ENCODE measurements at regions not wholly inside any gene's neighbourhood (a gene's known extent, or its start where the extent isn't known, plus 50 kb on each side); places are given as distances from the start of the nearest gene placed in this dataset.

DNA sequence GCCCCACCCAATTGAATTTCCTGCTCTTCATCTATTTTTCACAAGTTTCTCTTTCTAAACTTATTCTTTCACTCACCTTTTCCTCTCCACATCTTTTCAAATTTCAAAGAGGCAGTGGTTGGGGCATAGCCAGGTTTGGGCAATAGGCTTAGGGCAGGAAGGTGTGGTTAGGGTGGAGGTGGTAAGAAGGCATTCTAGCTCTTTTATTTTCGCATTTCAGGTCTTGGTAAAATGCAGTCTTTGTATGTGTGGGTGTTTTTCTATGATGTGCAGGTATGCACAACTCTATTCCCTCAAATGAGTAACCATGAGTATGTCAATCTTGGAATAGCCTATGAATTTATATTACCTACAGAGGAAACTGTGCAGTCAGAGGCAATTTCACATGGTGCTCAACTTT is 129.8 kb upstream of the IFNE start:
- no peaks in the 10 kb centered on the region for H3K9me3 ChIP-seq (ENCODE audit: severe bottlenecking)
- peaks cover 46% of the 10 kb centered on the region for H3K4me1 ChIP-seq (ENCODE audit: insufficient read depth, poor library complexity, severe bottlenecking)
- no peak overlapping the region for H3K4me3 ChIP-seq (ENCODE audit: severe bottlenecking)
- TF ChIP-seq, protein P1, sequence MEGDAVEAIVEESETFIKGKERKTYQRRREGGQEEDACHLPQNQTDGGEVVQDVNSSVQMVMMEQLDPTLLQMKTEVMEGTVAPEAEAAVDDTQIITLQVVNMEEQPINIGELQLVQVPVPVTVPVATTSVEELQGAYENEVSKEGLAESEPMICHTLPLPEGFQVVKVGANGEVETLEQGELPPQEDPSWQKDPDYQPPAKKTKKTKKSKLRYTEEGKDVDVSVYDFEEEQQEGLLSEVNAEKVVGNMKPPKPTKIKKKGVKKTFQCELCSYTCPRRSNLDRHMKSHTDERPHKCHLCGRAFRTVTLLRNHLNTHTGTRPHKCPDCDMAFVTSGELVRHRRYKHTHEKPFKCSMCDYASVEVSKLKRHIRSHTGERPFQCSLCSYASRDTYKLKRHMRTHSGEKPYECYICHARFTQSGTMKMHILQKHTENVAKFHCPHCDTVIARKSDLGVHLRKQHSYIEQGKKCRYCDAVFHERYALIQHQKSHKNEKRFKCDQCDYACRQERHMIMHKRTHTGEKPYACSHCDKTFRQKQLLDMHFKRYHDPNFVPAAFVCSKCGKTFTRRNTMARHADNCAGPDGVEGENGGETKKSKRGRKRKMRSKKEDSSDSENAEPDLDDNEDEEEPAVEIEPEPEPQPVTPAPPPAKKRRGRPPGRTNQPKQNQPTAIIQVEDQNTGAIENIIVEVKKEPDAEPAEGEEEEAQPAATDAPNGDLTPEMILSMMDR (IDR thresholded peaks at IDR 0.05; ENCODE audit: poor library complexity, severe bottlenecking), result no peak
- no peaks in the 10 kb centered on the region for H3K36me3 ChIP-seq (ENCODE audit: low read depth)
- H3K27ac ChIP-seq (ENCODE audit: poor library complexity, severe bottlenecking), result peak overlapping the region; percentile 90
- H3K27me3 ChIP-seq (ENCODE audit: insufficient read depth, poor library complexity, severe bottlenecking), result no peaks in the 10 kb centered on the region
- ATAC-seq (ENCODE audit: low read depth) (peak; percentile 68), DNase-seq (ENCODE audit: low spot score) (no peak)

DNA sequence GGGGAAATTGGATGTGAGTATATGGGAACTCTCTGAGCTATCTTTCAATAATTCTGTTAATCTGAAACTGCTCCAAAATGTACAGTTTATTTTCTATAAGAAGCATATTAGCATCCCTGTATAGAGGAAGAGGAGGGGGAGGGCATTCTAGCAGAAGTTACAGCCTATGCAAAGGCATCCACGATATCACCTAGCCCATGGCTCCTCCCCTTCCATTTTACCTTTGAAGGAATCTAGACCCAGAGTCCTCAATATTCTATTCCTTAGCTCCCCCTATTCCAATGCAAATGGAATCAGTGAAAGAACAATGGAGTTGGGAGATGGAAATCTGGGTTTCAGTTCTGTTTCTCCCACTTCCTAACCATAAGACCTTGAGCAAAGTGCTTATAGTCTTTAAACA is 132.9 kb upstream of the IFNE start:
- H3K27ac ChIP-seq (ENCODE audit: poor library complexity, severe bottlenecking), result peak overlapping the region; percentile 90
- no peaks in the 10 kb centered on the region for H3K27me3 ChIP-seq (ENCODE audit: insufficient read depth, poor library complexity, severe bottlenecking)
- ATAC-seq (ENCODE audit: low read depth), result no peak
- H3K4me3 ChIP-seq (ENCODE audit: severe bottlenecking), result no peak overlapping the region
- H3K9me3 ChIP-seq (ENCODE audit: severe bottlenecking), result no peaks in the 10 kb centered on the region
- H3K4me1 ChIP-seq (ENCODE audit: insufficient read depth, poor library complexity, severe bottlenecking), result peaks cover 56% of the 10 kb centered on the region
- no peaks in the 10 kb centered on the region for H3K36me3 ChIP-seq (ENCODE audit: low read depth)
- DNase-seq (ENCODE audit: low spot score), result no peak
- TF ChIP-seq, protein P1 (IDR thresholded peaks at IDR 0.05; ENCODE audit: poor library complexity, severe bottlenecking), result no peak

DNA sequence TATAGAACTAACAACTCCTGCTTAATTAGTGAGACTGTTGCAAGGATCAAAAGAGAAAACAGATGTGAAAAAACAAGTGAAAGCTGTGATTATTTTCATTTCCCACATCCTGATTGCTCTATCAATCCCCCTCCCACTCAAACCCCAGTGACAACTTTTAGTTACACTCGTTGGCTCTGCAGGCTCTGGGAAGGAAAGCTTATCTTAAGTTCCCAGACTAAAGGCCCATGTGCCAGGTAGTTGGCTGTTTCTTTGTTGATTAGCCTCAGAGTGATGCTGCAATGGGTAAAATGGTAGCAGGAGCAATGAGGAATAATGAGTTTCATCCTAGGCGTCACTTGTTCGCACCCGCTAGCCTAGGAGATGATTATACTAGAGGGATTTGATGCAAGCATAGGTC is 133.3 kb upstream of the IFNE start:
- ATAC-seq (ENCODE audit: low read depth) (no peak), DNase-seq (ENCODE audit: low spot score) (no peak)
- H3K4me3 ChIP-seq (ENCODE audit: severe bottlenecking), result no peak overlapping the region
- no peaks in the 10 kb centered on the region for H3K9me3 ChIP-seq (ENCODE audit: severe bottlenecking)
- no peaks in the 10 kb centered on the region for H3K27me3 ChIP-seq (ENCODE audit: insufficient read depth, poor library complexity, severe bottlenecking)
- H3K4me1 ChIP-seq (ENCODE audit: insufficient read depth, poor library complexity, severe bottlenecking), result peaks cover 56% of the 10 kb centered on the region
- peak overlapping the region; percentile 90 for H3K27ac ChIP-seq (ENCODE audit: poor library complexity, severe bottlenecking)
- TF ChIP-seq, protein P1 (IDR thresholded peaks at IDR 0.05; ENCODE audit: poor library complexity, severe bottlenecking), result no peak
- H3K36me3 ChIP-seq (ENCODE audit: low read depth), result no peaks in the 10 kb centered on the region

DNA sequence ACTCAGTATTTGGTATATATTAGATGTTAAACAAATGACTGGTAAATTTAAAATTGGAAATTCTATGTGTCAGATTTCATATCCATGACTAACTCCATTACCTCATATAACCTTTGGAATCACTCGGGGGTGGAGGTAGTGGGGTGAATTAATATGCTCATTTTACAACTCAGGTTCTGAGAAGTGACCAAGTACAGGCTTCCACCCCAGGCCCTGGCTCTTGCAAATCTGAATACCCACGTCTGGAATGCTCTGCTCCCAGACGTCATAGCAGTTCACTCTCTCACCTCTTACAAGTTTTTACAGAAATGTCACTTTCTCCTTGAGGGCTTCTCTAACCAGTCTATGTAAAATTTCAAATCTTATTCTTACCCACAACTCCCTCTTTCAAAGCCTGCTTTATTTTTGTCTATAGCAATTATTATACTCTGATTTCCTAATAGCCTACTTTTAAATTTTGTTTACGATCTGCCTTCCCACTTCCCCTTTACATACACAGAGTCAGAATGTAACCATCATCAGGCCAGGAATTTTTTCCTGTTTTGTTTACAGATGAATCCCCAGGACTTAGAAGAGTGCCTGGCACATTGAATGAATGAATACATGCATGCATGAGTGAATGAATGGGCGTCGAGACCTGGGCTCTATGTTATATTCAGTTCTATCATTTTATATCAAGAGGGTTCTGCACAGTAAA is 134.1 kb upstream of the IFNE start:
- no peaks in the 10 kb centered on the region for H3K9me3 ChIP-seq (ENCODE audit: severe bottlenecking)
- peak overlapping the region; percentile 90 for H3K27ac ChIP-seq (ENCODE audit: poor library complexity, severe bottlenecking)
- TF ChIP-seq, protein P1 (IDR thresholded peaks at IDR 0.05; ENCODE audit: poor library complexity, severe bottlenecking), result no peak
- no peak overlapping the region for H3K4me3 ChIP-seq (ENCODE audit: severe bottlenecking)
- no peaks in the 10 kb centered on the region for H3K27me3 ChIP-seq (ENCODE audit: insufficient read depth, poor library complexity, severe bottlenecking)
- H3K36me3 ChIP-seq (ENCODE audit: low read depth), result no peaks in the 10 kb centered on the region
- H3K4me1 ChIP-seq (ENCODE audit: insufficient read depth, poor library complexity, severe bottlenecking), result peaks cover 53% of the 10 kb centered on the region
- DNase-seq (ENCODE audit: low spot score) (peak; percentile 85), ATAC-seq (ENCODE audit: low read depth) (peak; percentile 94)
